ENCODE measurements at regions not wholly inside any gene's neighbourhood (a gene's known extent, or its start where the extent isn't known, plus 50 kb on each side); places are given as distances from the start of the nearest gene placed in this dataset.

- no peak for TF ChIP-seq POLR2A (IDR thresholded peaks at IDR 0.05)
- TF ChIP-seq, protein P1, sequence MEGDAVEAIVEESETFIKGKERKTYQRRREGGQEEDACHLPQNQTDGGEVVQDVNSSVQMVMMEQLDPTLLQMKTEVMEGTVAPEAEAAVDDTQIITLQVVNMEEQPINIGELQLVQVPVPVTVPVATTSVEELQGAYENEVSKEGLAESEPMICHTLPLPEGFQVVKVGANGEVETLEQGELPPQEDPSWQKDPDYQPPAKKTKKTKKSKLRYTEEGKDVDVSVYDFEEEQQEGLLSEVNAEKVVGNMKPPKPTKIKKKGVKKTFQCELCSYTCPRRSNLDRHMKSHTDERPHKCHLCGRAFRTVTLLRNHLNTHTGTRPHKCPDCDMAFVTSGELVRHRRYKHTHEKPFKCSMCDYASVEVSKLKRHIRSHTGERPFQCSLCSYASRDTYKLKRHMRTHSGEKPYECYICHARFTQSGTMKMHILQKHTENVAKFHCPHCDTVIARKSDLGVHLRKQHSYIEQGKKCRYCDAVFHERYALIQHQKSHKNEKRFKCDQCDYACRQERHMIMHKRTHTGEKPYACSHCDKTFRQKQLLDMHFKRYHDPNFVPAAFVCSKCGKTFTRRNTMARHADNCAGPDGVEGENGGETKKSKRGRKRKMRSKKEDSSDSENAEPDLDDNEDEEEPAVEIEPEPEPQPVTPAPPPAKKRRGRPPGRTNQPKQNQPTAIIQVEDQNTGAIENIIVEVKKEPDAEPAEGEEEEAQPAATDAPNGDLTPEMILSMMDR (IDR thresholded peaks at IDR 0.05) = no peak
These were observed 606.9 kb downstream of the CDH26 start for GRCh38 chr20:60565083-60565482.

Data from lower leg skin (tissue), 3 donors.